ENCODE measurements at regions not wholly inside any gene's neighbourhood (a gene's known extent, or its start where the extent isn't known, plus 50 kb on each side); places are given as distances from the start of the nearest gene placed in this dataset.

GRCh38 chr5:2576823-2577222 is 174.7 kb downstream of the IRX2 start:
- FAIRE-seq = no peak
- DNase-seq (ENCODE audit: extremely low spot score, insufficient read length, low read depth) = no peak

GRCh38 chr5:2575871-2576270 is 175.6 kb downstream of the IRX2 start:
- FAIRE-seq (no peak), DNase-seq (ENCODE audit: extremely low spot score, insufficient read length, low read depth) (no peak)

- DNase-seq (ENCODE audit: extremely low spot score, insufficient read length, low read depth) (no peak), FAIRE-seq (no peak)
Measured at GRCh38 chr5:2575292-2575691, 176.2 kb downstream of the IRX2 start.

DNA sequence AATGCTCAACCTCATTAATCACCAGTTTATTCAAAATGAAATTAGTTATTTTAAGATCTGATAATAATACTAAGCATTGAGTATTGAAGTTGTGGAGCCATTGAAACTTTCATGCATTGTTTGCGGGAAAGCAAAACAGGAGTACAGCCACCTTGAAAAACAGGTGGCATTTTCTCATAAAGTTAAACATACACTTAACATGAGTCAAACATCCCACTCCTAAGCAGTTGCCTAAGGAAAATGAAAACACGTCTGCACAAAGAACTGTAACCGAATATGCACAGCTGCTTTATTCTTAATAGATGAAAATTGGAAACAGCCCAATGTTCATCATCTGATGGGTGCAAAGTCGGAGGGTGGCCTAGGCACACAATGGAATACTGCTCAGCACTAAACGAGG is 177.3 kb downstream of the IRX2 start:
- DNase-seq (ENCODE audit: extremely low spot score, insufficient read length, low read depth) (no peak), FAIRE-seq (no peak)

DNA sequence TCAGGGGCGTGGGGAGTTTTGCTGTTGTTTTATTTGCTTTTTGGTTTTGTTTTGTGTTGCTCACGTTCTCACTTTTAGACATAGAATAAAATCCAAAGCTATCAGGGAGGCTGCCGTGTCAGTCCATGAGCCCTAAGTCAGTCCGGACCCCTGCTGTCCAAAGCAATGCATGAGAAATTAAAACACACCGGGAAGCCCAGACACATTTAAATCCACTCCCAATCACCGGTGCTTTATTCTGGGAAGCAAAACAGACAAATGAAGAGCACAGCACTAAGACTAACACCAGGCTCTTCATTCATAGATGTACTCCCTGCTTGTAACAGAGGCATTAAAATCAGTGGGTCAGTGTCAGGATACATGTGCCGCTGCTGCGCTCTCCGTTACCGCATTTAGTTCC is 180.9 kb downstream of the IRX2 start:
- FAIRE-seq (no peak), DNase-seq (ENCODE audit: extremely low spot score, insufficient read length, low read depth) (no peak)

- DNase-seq (ENCODE audit: extremely low spot score, insufficient read length, low read depth) (no peak), FAIRE-seq (no peak)
Measured at GRCh38 chr5:2569774-2570542, 181.5 kb downstream of the IRX2 start.

DNA sequence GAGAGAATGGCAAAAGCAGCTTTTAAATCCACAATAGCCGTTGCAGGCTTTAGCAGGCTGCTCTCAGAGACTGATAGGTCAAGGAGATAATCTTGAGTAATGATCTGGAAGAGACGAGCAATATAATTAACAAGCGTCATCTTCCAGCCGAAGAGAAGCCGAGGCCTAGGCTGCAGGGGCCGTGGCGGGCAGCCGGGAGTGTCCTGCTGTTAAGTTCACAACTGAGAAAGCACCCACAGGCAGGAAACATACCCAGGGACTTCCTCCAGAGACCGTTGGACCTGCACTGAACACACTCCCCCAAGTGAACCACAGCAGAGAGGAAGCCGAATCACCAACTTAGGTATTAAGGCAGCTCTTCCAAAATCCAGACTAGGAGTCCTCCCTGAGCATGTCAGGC is 182.3 kb downstream of the IRX2 start:
- FAIRE-seq (no peak), DNase-seq (ENCODE audit: extremely low spot score, insufficient read length, low read depth) (no peak)

GRCh38 chr5:2566284-2566683 is 185.2 kb downstream of the IRX2 start:
- DNase-seq (ENCODE audit: extremely low spot score, insufficient read length, low read depth) (no peak), FAIRE-seq (no peak)

DNA sequence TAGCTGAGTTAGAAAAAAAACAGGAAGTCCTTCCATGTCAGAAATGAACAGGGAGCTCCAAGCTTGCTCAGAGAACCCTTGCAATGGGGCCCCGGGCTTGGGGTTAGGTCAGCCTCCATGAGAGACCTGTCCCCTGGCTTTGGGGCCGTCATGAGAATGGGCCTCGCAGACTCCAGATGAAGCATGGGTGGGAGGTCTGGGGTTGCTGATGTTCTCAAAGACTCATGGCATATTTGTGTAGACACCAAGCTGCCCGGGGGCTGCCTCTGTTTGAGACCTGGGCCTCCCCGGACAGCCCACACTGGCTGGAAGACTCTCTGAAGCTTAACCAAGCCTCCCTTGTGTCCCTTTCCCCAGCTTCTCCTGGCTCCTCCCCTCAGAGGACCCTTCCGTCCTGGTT is 186.3 kb downstream of the IRX2 start:
- DNase-seq (ENCODE audit: extremely low spot score, insufficient read length, low read depth) (no peak), FAIRE-seq (no peak)

- FAIRE-seq (no peak), DNase-seq (ENCODE audit: extremely low spot score, insufficient read length, low read depth) (no peak)
Measured at GRCh38 chr5:2563046-2563445, 188.4 kb downstream of the IRX2 start.

DNA sequence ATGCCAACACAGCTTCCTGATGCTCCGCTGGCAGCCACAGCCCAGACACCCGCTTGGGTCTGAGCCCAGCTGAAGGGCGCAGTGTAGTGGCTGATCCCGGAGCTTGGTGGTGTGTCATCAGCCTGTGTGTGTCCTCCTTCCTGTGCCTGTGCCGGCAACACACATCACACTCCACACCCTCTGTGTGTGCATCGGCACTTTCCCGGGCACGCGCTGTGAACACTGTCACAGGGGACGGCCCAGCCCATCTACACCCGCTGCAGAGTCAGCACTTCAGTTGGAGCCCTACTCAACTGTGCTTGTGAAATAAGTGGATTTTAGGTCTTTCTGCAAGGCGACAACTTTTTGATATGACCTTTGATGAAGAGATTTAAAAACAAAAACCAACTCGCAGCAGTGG is 189.4 kb downstream of the IRX2 start:
- DNase-seq (ENCODE audit: extremely low spot score, insufficient read length, low read depth) = no peak
- FAIRE-seq = no peak

- DNase-seq (ENCODE audit: extremely low spot score, insufficient read length, low read depth) = no peak
- no peak for FAIRE-seq
Measured at GRCh38 chr5:2560435-2560834, 191.0 kb downstream of the IRX2 start.

DNA sequence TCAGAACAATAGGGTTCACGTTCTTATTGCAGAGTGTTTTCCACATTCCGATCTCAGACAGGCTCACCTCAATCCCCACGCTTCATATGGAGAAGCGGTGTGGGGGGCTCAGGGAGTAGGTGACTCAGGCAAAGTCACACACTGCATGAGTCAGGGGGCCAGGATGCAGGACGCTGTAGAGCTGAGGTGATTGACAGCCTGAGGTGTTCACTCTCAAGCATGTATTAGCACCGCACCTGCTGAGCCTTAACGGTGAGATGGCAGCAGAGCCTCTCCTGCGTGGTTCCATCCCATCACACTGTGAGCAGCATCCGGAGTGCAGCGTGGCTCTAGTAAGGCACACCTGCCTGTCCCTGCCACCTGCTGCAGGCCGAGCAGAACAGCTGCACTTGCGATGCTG is 194.0 kb downstream of the IRX2 start:
- DNase-seq (ENCODE audit: extremely low spot score, insufficient read length, low read depth) (no peak), FAIRE-seq (no peak)

DNA sequence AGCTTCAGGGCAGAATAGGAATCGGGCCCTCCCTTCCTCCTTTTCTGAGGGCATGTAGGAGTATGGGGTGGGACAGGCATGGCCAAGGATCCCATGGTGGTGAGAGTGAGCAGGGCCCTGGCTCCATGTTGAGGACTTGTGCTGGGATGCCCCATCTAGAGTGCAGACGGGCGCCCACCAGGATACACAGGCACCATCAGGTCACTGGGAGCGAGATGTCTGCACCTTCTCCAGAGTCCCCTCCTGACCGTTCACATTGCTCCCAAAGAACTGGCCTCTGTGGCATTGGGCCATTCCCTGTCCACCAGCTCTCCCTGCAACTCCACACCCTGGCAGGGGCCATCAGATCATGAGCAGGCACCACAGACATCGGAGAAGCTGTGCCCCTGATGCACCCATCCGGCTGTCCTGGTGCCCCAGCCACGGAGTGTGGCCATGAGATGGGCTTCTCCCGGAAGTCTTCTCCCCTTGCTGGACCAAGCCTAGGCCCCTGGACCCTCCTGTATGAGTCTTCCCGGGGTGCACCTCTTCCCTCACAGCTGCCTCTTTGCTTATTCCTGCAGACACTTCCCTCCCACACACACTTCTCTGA is 195.0 kb downstream of the IRX2 start:
- FAIRE-seq = no peak
- no peak for DNase-seq (ENCODE audit: extremely low spot score, insufficient read length, low read depth)

DNA sequence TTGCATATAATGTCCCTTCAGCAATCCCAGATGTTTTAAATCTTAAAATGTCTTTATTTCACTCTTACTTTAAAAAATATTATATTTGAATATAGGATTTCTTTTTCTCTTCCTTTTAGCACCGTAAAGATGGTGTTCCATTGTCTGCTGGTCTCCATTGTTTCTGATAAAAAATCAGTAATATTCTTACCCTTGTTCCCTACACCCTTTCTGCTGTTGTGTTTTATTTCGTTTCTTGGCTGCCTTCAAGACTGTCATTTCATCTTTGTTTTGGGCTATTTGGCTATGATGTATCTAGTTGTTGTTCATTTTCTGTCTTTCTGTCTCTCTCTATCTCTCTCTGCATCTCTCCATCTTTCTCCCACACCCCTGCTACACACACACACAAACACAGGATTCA is 197.9 kb downstream of the IRX2 start:
- no peak for FAIRE-seq
- DNase-seq (ENCODE audit: extremely low spot score, insufficient read length, low read depth) = no peak

- FAIRE-seq = no peak
Measured at GRCh38 chr5:2550509-2550908, 201.0 kb downstream of the IRX2 start.

GRCh38 chr5:2549900-2550299 is 201.6 kb downstream of the IRX2 start:
- DNase-seq (ENCODE audit: extremely low spot score, insufficient read length, low read depth) (no peak), FAIRE-seq (no peak)

More at GRCh38 chr5:2550509-2550908, 201.0 kb downstream of the IRX2 start:
- DNase-seq (ENCODE audit: extremely low spot score, insufficient read length, low read depth) = no peak

GRCh38 chr5:2549354-2549753 is 202.1 kb downstream of the IRX2 start:
- FAIRE-seq (no peak), DNase-seq (ENCODE audit: extremely low spot score, insufficient read length, low read depth) (no peak)

- DNase-seq (ENCODE audit: extremely low spot score, insufficient read length, low read depth) (no peak), FAIRE-seq (no peak)
Measured at GRCh38 chr5:2546938-2547337, 204.5 kb downstream of the IRX2 start.

- DNase-seq (ENCODE audit: extremely low spot score, insufficient read length, low read depth) (no peak), FAIRE-seq (no peak)
Measured at GRCh38 chr5:2544003-2544402, 207.5 kb downstream of the IRX2 start.

GRCh38 chr5:2542821-2543220 is 208.7 kb downstream of the IRX2 start:
- DNase-seq (ENCODE audit: extremely low spot score, insufficient read length, low read depth) (no peak), FAIRE-seq (no peak)

GRCh38 chr5:2542026-2542425 is 209.5 kb downstream of the IRX2 start:
- FAIRE-seq = no peak
- DNase-seq (ENCODE audit: extremely low spot score, insufficient read length, low read depth) = no peak

All from GM18507 (cell line).